Keratinocyte (primary cell): ENCODE measurements at regions not wholly inside any gene's neighbourhood (a gene's known extent, or its start where the extent isn't known, plus 50 kb on each side); places are given as distances from the start of the nearest gene placed in this dataset.

Source experiments
- DNase-seq: peaks from one replicate; pipeline ENCODE4 v3.0.0-alpha.2; 2011; ENCODE audit warnings: low read depth, missing footprints, low spot score
- FAIRE-seq: peaks from 2 replicates; lab custom pipeline; 2011; peaks lifted over from hg19 to GRCh38; lab: Jason Lieb, UNC
- H2AFZ ChIP-seq: 2 replicates; pipeline ENCODE4 v1.6.0; 2012; ENCODE audit warnings: low read length, control low read depth, inconsistent platforms; ENCODE audit not compliant: control insufficient read depth
- H3K27ac ChIP-seq: 2 replicates; pipeline ENCODE4 v1.5.1; 2011; ENCODE audit warnings: low read length; ENCODE audit not compliant: control insufficient read depth, insufficient read depth
- H3K27me3 ChIP-seq: 3 replicates; pipeline ENCODE4 v1.6.0; 2011; ENCODE audit warnings: low read length; ENCODE audit not compliant: control insufficient read depth, insufficient read depth; ENCODE audit errors: extremely low read depth
- H3K36me3 ChIP-seq, 2 experiments: 2 replicates in 1 of 2; 3 replicates in 1 of 2; pipeline ENCODE4 v1.5.1; 2011; ENCODE audit warnings: low read length in 2 of 2, mild to moderate bottlenecking in 1 of 2; ENCODE audit not compliant: control insufficient read depth in 2 of 2, insufficient read depth in 2 of 2; ENCODE audit errors: extremely low read depth in 1 of 2
- H3K4me1 ChIP-seq: 3 replicates; pipeline ENCODE4 v1.5.1; 2011; ENCODE audit warnings: low read length; ENCODE audit not compliant: control insufficient read depth, insufficient read depth; ENCODE audit errors: extremely low read depth
- H3K4me2 ChIP-seq: 3 replicates; pipeline ENCODE4 v1.6.0; 2011; ENCODE audit warnings: low read depth, low read length; ENCODE audit not compliant: control insufficient read depth, insufficient read depth; ENCODE audit errors: extremely low read depth
- H3K4me3 ChIP-seq, 3 experiments: fragments of 200-600 bp in 1 of 3; sonication (generic) in 1 of 3; 2 replicates in 2 of 3; 3 replicates in 1 of 3; pipeline ENCODE4 v1.5.1; 2011 to 2016; ENCODE audit warnings: low read length in 3 of 3, mild to moderate bottlenecking in 3 of 3, control low read depth in 2 of 3, inconsistent platforms in 1 of 3, low read depth in 1 of 3, mixed read lengths in 1 of 3, mixed run types in 1 of 3, moderate library complexity in 1 of 3; ENCODE audit not compliant: control insufficient read depth in 2 of 3, insufficient read depth in 2 of 3; ENCODE audit errors: extremely low read depth in 1 of 3
- H3K79me2 ChIP-seq: 2 replicates; pipeline ENCODE4 v1.6.0; 2012; ENCODE audit warnings: low read length; ENCODE audit not compliant: control insufficient read depth, insufficient read depth
- H3K9ac ChIP-seq: 3 replicates; pipeline ENCODE4 v1.6.0; 2011; ENCODE audit warnings: low read length; ENCODE audit not compliant: control insufficient read depth, insufficient read depth; ENCODE audit errors: extremely low read depth
- H3K9me1 ChIP-seq: 3 replicates; pipeline ENCODE4 v1.6.0; 2011; ENCODE audit warnings: low read length; ENCODE audit not compliant: control insufficient read depth, insufficient read depth; ENCODE audit errors: extremely low read depth
- H3K9me3 ChIP-seq: 2 replicates; pipeline ENCODE4 v1.5.1; 2012; ENCODE audit warnings: low read depth, low read length; ENCODE audit not compliant: control insufficient read depth
- H4K20me1 ChIP-seq: 3 replicates; pipeline ENCODE4 v1.6.0; 2011; ENCODE audit warnings: low read length; ENCODE audit not compliant: control insufficient read depth, insufficient read depth; ENCODE audit errors: extremely low read depth
- CTCF ChIP-seq, 3 experiments: IDR thresholded peaks in 1 of 3; conservative IDR thresholded peaks in 1 of 3; optimal IDR thresholded peaks in 1 of 3; 2 replicates in 2 of 3; 3 replicates in 1 of 3; pipeline versions ENCODE3 to v1.5.1; 2011; ENCODE audit warnings: low read length in 3 of 3, mild to moderate bottlenecking in 3 of 3, moderate library complexity in 2 of 3, control low read depth in 1 of 3, inconsistent platforms in 1 of 3; ENCODE audit not compliant: insufficient read depth in 2 of 3; ENCODE audit errors: extremely low read depth in 1 of 3
- EZH2 ChIP-seq: IDR thresholded peaks from one replicate; pipeline ENCODE4 v1.6.1; 2012; ENCODE audit warnings: inconsistent platforms, mild to moderate bottlenecking, low read length, moderate library complexity
- dilution Hi-C: fragments of 300-500 bp; cut with MboI; formaldehyde crosslinking; loops from one replicate; pipeline ENCODE4 v1.7.0; 2020; ENCODE audit warnings: low sequenced_read_pairs; ENCODE audit not compliant: extremely low pct_ligation_motif_present

- Histone ChIP-seq H3K9ac (no peak overlapping the region), H3K79me2 (no peaks in the 10 kb centered on the region), H2AFZ (no peak overlapping the region), H3K9me3 (no peaks in the 10 kb centered on the region), H3K9me1 (no peaks in the 10 kb centered on the region), H3K4me3 (no peak overlapping the region), H3K27me3 (no peaks in the 10 kb centered on the region), H3K4me1 (peaks cover 10% of the 10 kb centered on the region), H3K4me2 (no peak overlapping the region), H3K27ac (no peak overlapping the region), H3K36me3 (no peaks in the 10 kb centered on the region), H4K20me1 (no peaks in the 10 kb centered on the region)
- no peak for DNase-seq
- dilution Hi-C loops, result no loop called here
- TF ChIP-seq EZH2 (no peak), CTCF (optimal IDR thresholded peaks at IDR 0.05 in 1 of 3, IDR thresholded peaks at IDR 0.05 in 1 of 3, conservative IDR thresholded peaks at IDR 0.05 in 1 of 3; ENCODE audit: extremely low read depth in 1 of 3, insufficient read depth in 2 of 3, low read length in 3 of 3) (peak; percentile 44 to 65 (median 57))
- peak; percentile 84 for FAIRE-seq
Measured at GRCh38 chr5:74056789-74057164, 430.8 kb downstream of the ARHGEF28 start.

GRCh38 chr5:74056107-74056788, 430.3 kb downstream of the ARHGEF28 start:
- no peak overlapping the region for H2AFZ ChIP-seq
- DNase-seq (no peak), FAIRE-seq (no peak)
- dilution Hi-C loops, result no loop called here
- no peaks in the 10 kb centered on the region for H4K20me1 ChIP-seq
- no peak for TF ChIP-seq CTCF (optimal IDR thresholded peaks at IDR 0.05 in 1 of 3, IDR thresholded peaks at IDR 0.05 in 1 of 3, conservative IDR thresholded peaks at IDR 0.05 in 1 of 3; ENCODE audit: extremely low read depth in 1 of 3, insufficient read depth in 2 of 3, low read length in 3 of 3)
- TF ChIP-seq EZH2, result no peak
- no peak overlapping the region for H3K27ac ChIP-seq
- no peaks in the 10 kb centered on the region for H3K79me2 ChIP-seq
- no peak overlapping the region for H3K4me2 ChIP-seq
- no peaks in the 10 kb centered on the region for H3K36me3 ChIP-seq
- H3K4me1 ChIP-seq, result peaks cover 10% of the 10 kb centered on the region
- H3K9me3 ChIP-seq, result no peaks in the 10 kb centered on the region
- H3K4me3 ChIP-seq, result no peak overlapping the region
- no peaks in the 10 kb centered on the region for H3K27me3 ChIP-seq
- no peak overlapping the region for H3K9ac ChIP-seq
- H3K9me1 ChIP-seq, result no peaks in the 10 kb centered on the region
